Suprapubic skin (tissue), 4 donors: ENCODE measurements at regions not wholly inside any gene's neighbourhood (a gene's known extent, or its start where the extent isn't known, plus 50 kb on each side); places are given as distances from the start of the nearest gene placed in this dataset.
A peak's percentile ranks its signal among the peaks of the same experiment; 100 is the strongest.

Experiments used
- DNase-seq, 2 donors: peaks; one replicate each; pipeline ENCODE4 v3.0.0-alpha.2; 2019; ENCODE audit warnings: low spot score in 2 of 2
- H3K27ac ChIP-seq: fragments of 200-600 bp; sonication (generic); one replicate; pipeline ENCODE4 v1.5.1; 2019
- H3K27me3 ChIP-seq: fragments of 200-600 bp; sonication (generic); one replicate; pipeline ENCODE4 v1.5.1; 2019
- H3K36me3 ChIP-seq: fragments of 200-600 bp; sonication (generic); one replicate; pipeline ENCODE4 v1.5.1; 2019
- H3K4me1 ChIP-seq: fragments of 200-600 bp; sonication (generic); one replicate; pipeline ENCODE4 v1.5.1; 2019
- H3K4me3 ChIP-seq: fragments of 200-600 bp; sonication (generic); one replicate; pipeline ENCODE4 v1.5.1; 2019; ENCODE audit warnings: mild to moderate bottlenecking
- H3K9me3 ChIP-seq: fragments of 200-600 bp; sonication (generic); one replicate; pipeline ENCODE4 v1.5.1; 2019
- EP300 ChIP-seq: sonication (generic); formaldehyde crosslinking; IDR thresholded peaks from one replicate; pipeline ENCODE4 v1.6.1; 2017; ENCODE audit warnings: antibody characterized with exemption
- POLR2A ChIP-seq, 2 donors: fragments of 450-650 bp; IDR thresholded peaks; one replicate each; pipeline ENCODE4 v1.6.1; 2017; ENCODE audit warnings: antibody characterized with exemption in 2 of 2, mild to moderate bottlenecking in 2 of 2, moderate library complexity in 2 of 2
- POLR2AphosphoS5 ChIP-seq, 3 donors: sonication (generic); formaldehyde crosslinking; IDR thresholded peaks; one replicate each; pipeline ENCODE4 v1.6.1; 2017; ENCODE audit warnings: antibody characterized with exemption in 3 of 3
- WGBS: methylation state at CpG from one replicate; pipeline ENCODE4 v1.1.5; 2018; 5-methylcytosine and 5-hydroxymethylcytosine counted together
- TF ChIP-seq, protein P1 (sequence below), 2 donors: fragments of 200-600 bp in 1 of 2; fragments of 450-650 bp in 1 of 2; sonication (generic) in 1 of 2; IDR thresholded peaks; one replicate each; pipeline ENCODE4 v1.5.1; 2016 to 2019; ENCODE audit warnings: antibody characterized with exemption in 2 of 2, mild to moderate bottlenecking in 1 of 2, moderate library complexity in 1 of 2

DNA sequence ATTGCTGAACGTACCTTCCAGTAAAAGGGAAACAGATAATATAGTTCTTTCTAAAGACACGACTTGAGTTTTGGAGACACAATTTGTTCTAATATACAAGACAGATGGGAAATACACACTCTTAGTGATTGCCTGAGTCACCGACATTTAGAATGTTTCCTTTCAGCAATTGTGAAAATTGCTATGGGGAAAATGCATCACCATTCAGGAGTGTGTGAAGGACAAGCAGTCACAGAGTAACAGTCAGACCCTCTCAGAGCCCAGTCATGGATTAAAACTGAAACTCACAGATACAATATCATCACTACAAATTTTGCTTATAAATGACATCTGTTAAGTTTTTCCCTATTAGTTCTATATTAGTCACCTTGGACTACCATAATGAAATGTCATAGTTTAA is 286.1 kb downstream of the SPRY2 start:
- no peak for TF ChIP-seq POLR2A (IDR thresholded peaks at IDR 0.05)
- TF ChIP-seq, protein P1, sequence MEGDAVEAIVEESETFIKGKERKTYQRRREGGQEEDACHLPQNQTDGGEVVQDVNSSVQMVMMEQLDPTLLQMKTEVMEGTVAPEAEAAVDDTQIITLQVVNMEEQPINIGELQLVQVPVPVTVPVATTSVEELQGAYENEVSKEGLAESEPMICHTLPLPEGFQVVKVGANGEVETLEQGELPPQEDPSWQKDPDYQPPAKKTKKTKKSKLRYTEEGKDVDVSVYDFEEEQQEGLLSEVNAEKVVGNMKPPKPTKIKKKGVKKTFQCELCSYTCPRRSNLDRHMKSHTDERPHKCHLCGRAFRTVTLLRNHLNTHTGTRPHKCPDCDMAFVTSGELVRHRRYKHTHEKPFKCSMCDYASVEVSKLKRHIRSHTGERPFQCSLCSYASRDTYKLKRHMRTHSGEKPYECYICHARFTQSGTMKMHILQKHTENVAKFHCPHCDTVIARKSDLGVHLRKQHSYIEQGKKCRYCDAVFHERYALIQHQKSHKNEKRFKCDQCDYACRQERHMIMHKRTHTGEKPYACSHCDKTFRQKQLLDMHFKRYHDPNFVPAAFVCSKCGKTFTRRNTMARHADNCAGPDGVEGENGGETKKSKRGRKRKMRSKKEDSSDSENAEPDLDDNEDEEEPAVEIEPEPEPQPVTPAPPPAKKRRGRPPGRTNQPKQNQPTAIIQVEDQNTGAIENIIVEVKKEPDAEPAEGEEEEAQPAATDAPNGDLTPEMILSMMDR (IDR thresholded peaks at IDR 0.05): no peak
- no peak for TF ChIP-seq EP300
- TF ChIP-seq POLR2AphosphoS5 (IDR thresholded peaks at IDR 0.05): no peak
- no peak for DNase-seq
- H3K36me3 ChIP-seq: no peaks in the 10 kb centered on the region
- no peaks in the 10 kb centered on the region for H3K9me3 ChIP-seq
- WGBS: 85% methylated on average over 3 of the region's 3 CpGs
- no peak overlapping the region for H3K27ac ChIP-seq
- no peaks in the 10 kb centered on the region for H3K27me3 ChIP-seq
- no peak overlapping the region for H3K4me3 ChIP-seq
- peaks cover under 1% of the 10 kb centered on the region for H3K4me1 ChIP-seq

DNA sequence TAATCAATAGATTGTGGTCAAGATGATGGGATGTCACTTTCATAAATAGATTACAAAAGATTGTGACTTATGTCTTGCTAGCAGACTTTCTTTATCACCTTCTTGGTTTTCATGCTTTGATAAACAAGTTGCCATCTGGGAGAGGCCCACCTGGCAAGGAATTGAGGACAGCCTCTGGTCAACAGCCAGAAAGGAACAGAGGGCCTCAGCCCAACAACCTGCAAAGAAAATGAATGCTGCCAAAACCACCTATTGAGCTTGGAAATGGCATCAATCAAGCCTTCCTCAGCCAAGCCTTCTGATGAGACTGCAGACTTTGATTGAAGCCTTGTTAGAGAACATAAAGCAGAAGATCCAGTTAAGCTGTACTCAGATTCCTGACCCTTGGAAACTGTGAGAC is 288.6 kb downstream of the SPRY2 start:
- peaks cover 19% of the 10 kb centered on the region for H3K4me1 ChIP-seq

DNA sequence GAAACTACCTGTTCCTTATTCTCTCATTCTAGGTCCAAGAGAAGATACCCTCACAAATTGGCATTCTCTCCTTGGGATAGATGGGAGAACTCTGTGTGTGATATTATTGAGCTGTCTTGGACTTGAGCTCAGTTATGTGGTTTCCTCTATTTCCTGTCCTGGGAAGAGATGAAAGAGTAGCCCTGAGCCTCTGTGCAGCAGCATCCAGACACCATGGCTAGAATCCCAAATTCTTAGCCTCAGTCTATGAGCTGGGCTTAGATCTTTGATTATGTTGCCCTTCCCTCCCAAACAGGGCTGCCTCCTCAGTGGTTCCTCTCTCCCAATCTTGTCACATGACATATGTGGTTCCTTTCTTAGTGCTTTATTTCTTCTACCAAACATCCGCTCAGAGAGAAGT is 290.7 kb downstream of the SPRY2 start:
- TF ChIP-seq POLR2A (IDR thresholded peaks at IDR 0.05): no peak
- no peak for TF ChIP-seq POLR2AphosphoS5 (IDR thresholded peaks at IDR 0.05)
- TF ChIP-seq, protein P1 (IDR thresholded peaks at IDR 0.05): no peak
- Histone ChIP-seq H3K9me3 (no peaks in the 10 kb centered on the region), H3K4me1 (peaks cover 19% of the 10 kb centered on the region), H3K36me3 (no peaks in the 10 kb centered on the region), H3K27me3 (no peaks in the 10 kb centered on the region), H3K27ac (no peak overlapping the region), H3K4me3 (no peak overlapping the region)
- WGBS: 91% methylated on average over 1 of the region's 1 CpG
- DNase-seq: no peak

More for the DNA sequence above, 288.6 kb downstream of the SPRY2 start:
- Histone ChIP-seq H3K36me3 (no peaks in the 10 kb centered on the region), H3K27ac (no peak overlapping the region), H3K4me3 (no peak overlapping the region), H3K27me3 (no peaks in the 10 kb centered on the region), H3K9me3 (no peaks in the 10 kb centered on the region)
- no peak for TF ChIP-seq POLR2AphosphoS5 (IDR thresholded peaks at IDR 0.05)
- no peak for TF ChIP-seq EP300
- TF ChIP-seq, protein P1 (IDR thresholded peaks at IDR 0.05): no peak
- TF ChIP-seq POLR2A (IDR thresholded peaks at IDR 0.05): no peak
- no peak for DNase-seq

DNA sequence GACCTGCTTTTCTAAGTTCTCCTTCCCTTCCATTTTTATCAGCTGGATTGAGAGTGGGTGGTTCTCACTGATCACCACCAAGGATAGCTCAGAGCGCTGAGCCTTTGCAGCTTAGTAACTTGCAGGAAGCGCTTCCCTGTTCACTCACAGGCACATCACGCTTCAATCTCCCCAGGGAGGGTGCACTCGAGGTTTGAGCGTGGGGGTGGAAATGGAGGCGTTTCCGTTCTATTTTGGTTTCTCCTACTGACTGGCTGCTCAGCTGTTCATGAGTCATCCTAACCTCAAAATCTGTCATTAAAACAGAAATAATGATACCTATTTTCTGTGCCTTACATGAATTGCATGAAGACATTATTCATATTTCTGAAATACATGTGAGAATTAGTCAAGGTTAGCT is 292.1 kb downstream of the SPRY2 start:
- Histone ChIP-seq H3K36me3 (no peaks in the 10 kb centered on the region), H3K27me3 (no peaks in the 10 kb centered on the region), H3K27ac (peak overlapping the region; percentile 45), H3K9me3 (no peaks in the 10 kb centered on the region), H3K4me1 (peaks cover 19% of the 10 kb centered on the region), H3K4me3 (no peak overlapping the region)
- peak; percentile 83 to 92 for DNase-seq
- TF ChIP-seq EP300 (no peak), POLR2A (IDR thresholded peaks at IDR 0.05) (no peak), POLR2AphosphoS5 (IDR thresholded peaks at IDR 0.05) (peak in 1 of 3 donors; percentile 45)
- TF ChIP-seq, protein P1 (IDR thresholded peaks at IDR 0.05): no peak
- 6% methylated on average over 7 of the region's 7 CpGs for WGBS

DNA sequence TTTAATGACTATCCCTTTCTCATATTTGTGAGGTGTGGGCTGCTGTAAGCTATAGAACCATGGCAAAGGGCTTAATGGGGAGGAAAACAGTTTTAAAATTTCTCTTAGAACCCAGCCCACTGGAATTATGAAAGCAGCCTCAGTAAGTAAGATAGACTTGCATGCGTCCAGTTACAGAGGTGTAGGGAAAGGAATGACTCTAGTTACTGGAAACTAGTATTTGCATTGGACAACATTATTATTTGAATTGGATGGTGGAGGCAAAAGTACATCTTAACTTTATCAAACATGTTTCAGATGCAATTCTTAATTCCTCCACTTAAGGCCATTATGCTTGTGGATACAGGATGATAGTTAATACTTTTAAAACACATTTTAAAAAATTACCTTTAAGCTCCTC is 292.9 kb downstream of the SPRY2 start:
- Histone ChIP-seq H3K4me1 (peaks cover 19% of the 10 kb centered on the region), H3K36me3 (no peaks in the 10 kb centered on the region), H3K27ac (peak overlapping the region; percentile 45), H3K27me3 (no peaks in the 10 kb centered on the region), H3K4me3 (no peak overlapping the region), H3K9me3 (no peaks in the 10 kb centered on the region)
- TF ChIP-seq, protein P1 (IDR thresholded peaks at IDR 0.05): no peak
- TF ChIP-seq POLR2A (IDR thresholded peaks at IDR 0.05): no peak
- TF ChIP-seq EP300: no peak
- TF ChIP-seq POLR2AphosphoS5 (IDR thresholded peaks at IDR 0.05): no peak
- DNase-seq: no peak
- 77% methylated on average over 1 of the region's 1 CpG for WGBS
